ENCODE measurements at regions not wholly inside any gene's neighbourhood (a gene's known extent, or its start where the extent isn't known, plus 50 kb on each side); places are given as distances from the start of the nearest gene placed in this dataset.

DNA sequence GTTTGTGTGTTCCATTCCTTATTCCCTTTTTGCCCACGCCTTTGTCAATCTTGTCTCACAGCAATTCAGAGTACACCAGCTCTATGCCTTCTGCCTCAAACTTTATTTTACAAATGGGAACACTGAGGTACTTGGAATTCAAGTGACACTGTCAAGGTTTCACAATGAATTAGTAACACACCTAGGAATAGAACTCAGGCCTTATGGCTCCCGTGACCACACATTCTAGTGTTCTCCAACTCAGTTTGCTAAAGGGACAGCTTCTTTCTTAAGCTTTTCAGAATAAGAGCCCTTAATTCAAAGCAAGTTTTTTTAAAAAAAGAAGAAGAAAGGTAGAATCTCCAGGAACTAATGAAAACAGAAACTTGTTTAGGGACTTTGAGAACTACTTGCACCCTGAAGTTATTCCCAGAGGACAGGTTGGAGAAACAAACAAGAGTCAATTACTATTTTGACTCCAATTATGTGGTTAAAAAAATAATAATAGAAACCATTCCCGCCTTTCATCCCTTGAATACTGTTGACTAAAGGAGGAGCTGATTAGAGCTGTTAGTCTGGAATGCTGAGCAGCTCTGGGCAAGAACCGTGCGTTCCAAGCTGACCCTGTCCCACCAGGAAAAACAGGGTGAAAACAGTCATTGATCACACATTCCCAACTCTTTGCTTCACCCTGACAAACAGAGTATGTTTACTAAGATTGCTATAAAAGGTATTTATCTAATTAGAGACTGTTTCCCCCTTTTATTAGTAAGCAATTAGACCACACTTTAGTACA lies 408.8 kb upstream of the CNKSR2 start:
- TF ChIP-seq CTCF (conservative IDR thresholded peaks at IDR 0.05), result no peak

DNA sequence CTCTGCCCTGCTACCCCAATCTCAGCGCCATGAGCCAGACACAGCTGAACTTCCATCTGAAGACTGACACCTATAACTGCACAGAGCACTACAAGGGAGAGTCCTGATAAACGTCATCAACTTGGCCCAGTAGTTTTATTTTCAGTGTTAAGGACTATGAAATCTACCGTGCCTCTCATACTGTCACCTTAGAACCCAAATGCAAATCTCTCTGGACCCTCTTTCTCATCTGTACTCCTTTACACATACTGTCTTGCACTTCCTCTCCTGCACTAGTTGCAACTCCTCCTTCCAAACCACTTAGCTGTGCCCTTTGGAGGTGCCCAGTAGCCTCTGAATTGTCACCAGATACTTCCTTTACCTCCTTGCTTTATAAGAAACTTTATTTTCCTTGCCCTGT lies 420.2 kb upstream of the CNKSR2 start:
- no peak for TF ChIP-seq CTCF (conservative IDR thresholded peaks at IDR 0.05)
- H3K27ac ChIP-seq, result no peak overlapping the region

More for the DNA sequence above, 408.8 kb upstream of the CNKSR2 start:
- H3K27ac ChIP-seq, result no peak overlapping the region

GRCh38 chrX:20952180-20952579 lies 422.0 kb upstream of the CNKSR2 start:
- no peak for TF ChIP-seq CTCF (conservative IDR thresholded peaks at IDR 0.05)
- H3K27ac ChIP-seq, result no peak overlapping the region

- H3K27ac ChIP-seq, result no peak overlapping the region
- no peak for TF ChIP-seq CTCF (conservative IDR thresholded peaks at IDR 0.05)
These were observed 423.0 kb upstream of the CNKSR2 start for GRCh38 chrX:20951016-20951810.

DNA sequence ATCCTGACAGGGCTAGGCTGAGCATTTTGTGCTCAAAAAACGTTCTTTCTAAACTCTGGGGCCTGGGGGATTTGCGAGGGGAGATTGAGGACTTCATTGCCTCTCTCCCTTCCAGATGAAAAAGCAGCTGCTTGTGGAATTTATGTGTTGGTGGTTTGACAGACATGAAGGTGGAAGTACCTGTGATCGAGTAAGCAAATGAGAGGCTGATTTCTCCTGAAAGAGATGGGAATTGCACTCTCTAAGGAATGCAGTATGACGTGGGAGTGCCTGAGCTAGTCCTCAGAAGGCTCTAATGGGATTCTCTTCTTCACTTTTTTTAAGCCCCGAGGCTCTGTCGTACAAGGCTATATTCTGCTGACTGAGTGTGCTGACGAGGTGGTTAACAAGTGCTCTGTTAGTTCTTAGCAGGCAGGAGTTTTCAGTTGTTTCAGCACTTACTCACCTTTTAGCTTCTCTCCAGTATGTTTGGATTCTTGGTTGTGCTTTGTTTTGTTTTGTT lies 426.8 kb upstream of the CNKSR2 start:
- no peak overlapping the region for H3K27ac ChIP-seq
- no peak for TF ChIP-seq CTCF (conservative IDR thresholded peaks at IDR 0.05)

DNA sequence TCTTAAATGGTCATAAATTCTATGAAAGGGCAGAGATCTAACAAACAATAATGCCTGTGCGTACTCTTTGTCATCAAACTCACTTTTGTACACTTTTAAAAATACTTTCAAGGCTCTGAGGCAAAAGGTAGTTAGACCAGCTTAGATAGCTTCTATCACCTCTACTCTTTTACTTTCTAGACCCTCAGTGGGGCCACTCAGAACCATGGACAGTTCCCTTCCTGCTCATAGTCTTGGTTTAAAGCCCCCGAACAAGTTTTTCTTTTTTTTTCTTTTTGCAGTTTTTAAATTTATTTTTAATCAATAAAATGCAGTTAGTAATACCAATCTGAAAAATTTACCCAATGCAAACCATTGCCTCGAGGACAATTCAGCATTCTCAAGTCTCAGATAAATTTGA lies 460.5 kb upstream of the CNKSR2 start:
- no peak for TF ChIP-seq CTCF (conservative IDR thresholded peaks at IDR 0.05)

DNA sequence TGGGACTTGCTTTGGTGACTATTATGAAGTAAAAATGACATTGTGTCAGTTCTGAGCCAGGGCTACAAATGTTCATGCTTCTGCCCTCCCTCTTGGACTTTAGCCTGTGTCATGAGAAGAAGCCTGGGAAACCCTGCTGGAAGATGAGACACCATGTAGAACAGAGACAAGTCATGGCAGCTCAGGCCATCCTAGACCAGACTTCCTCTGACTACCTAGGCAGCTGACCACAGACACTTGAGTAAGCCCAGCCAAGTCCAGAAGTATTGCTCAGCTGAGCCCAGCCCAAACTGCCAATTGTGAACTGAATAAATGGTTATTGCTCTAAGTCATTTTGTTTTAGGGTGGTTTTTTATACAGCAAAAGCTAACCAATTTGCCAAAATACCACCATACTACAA lies 467.6 kb upstream of the CNKSR2 start:
- no peak for TF ChIP-seq CTCF (conservative IDR thresholded peaks at IDR 0.05)
- H3K27ac ChIP-seq, result no peak overlapping the region

More for the DNA sequence above, 460.5 kb upstream of the CNKSR2 start:
- H3K27ac ChIP-seq, result no peak overlapping the region

Measured in VCaP (cell line).